ENCODE measurements at regions not wholly inside any gene's neighbourhood (a gene's known extent, or its start where the extent isn't known, plus 50 kb on each side); places are given as distances from the start of the nearest gene placed in this dataset.
A peak's percentile ranks its signal among the peaks of the same experiment; 100 is the strongest.

DNA sequence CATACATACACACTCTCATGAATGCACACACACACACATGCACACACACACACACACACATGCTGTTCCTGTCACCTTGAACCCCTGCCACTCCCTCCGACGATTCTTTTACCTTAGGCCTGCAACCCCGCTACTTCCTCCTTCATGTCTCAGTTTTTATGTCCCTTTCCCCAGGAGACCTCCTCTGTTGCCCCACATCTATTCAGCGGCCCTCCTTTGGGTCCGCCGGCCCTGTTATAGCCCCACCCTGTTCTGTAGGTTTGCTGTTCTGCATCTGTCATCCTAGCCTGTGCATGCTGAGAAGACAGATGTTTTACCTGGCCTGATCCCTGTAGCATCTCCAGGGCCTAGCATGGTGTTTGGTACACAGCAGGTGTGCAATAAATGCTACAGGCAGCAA, 161.6 kb upstream of the PCBD1 start:
- Histone ChIP-seq H3K27me3 (ENCODE audit: insufficient read depth, low read depth, severe bottlenecking) (no peaks in the 10 kb centered on the region), H3K36me3 (no peaks in the 10 kb centered on the region), H3K27ac (no peak overlapping the region), H3K4me3 (ENCODE audit: low read depth, low read length) (no peak overlapping the region), H3K9me3 (ENCODE audit: severe bottlenecking) (no peaks in the 10 kb centered on the region)
- no peak for DNase-seq
- TF ChIP-seq, protein P1, sequence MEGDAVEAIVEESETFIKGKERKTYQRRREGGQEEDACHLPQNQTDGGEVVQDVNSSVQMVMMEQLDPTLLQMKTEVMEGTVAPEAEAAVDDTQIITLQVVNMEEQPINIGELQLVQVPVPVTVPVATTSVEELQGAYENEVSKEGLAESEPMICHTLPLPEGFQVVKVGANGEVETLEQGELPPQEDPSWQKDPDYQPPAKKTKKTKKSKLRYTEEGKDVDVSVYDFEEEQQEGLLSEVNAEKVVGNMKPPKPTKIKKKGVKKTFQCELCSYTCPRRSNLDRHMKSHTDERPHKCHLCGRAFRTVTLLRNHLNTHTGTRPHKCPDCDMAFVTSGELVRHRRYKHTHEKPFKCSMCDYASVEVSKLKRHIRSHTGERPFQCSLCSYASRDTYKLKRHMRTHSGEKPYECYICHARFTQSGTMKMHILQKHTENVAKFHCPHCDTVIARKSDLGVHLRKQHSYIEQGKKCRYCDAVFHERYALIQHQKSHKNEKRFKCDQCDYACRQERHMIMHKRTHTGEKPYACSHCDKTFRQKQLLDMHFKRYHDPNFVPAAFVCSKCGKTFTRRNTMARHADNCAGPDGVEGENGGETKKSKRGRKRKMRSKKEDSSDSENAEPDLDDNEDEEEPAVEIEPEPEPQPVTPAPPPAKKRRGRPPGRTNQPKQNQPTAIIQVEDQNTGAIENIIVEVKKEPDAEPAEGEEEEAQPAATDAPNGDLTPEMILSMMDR (IDR thresholded peaks at IDR 0.05; ENCODE audit: low read depth, low read length) = no peak

DNA sequence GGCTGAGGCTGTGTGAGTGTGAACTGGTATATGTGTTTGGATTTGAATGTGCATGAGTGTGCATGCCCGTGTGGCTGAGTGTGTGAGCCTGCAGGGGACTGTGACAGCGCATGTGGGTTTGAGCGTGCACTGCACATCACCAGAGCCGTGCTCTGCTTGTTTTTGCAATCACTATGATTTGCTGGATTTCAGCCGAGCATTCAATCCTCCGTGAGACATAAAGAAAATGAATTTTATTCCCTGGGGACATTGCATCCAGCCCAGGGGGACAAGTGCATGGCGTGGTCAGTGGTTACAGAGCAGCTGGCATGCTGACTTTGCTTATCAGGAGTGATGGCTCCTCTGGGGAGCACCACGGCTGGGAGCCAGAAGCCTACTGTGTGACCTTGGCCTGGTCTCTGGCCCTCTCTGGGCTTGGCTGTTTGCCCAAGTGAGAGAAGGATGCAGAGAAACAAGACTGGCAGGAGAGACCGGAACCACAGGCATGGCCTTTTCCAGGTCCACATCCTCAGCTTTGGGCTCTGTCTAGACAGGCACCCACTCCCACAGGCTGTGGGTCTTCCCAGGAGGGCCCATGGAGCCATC, 160.2 kb upstream of the UNC5B start:
- Histone ChIP-seq H3K27me3 (ENCODE audit: insufficient read depth, low read depth, severe bottlenecking) (no peaks in the 10 kb centered on the region), H3K36me3 (no peaks in the 10 kb centered on the region), H3K9me3 (ENCODE audit: severe bottlenecking) (no peaks in the 10 kb centered on the region), H3K27ac (no peak overlapping the region), H3K4me3 (ENCODE audit: low read depth, low read length) (no peak overlapping the region)
- TF ChIP-seq, protein P1 (IDR thresholded peaks at IDR 0.05; ENCODE audit: low read depth, low read length) = no peak
- no peak for DNase-seq

DNA sequence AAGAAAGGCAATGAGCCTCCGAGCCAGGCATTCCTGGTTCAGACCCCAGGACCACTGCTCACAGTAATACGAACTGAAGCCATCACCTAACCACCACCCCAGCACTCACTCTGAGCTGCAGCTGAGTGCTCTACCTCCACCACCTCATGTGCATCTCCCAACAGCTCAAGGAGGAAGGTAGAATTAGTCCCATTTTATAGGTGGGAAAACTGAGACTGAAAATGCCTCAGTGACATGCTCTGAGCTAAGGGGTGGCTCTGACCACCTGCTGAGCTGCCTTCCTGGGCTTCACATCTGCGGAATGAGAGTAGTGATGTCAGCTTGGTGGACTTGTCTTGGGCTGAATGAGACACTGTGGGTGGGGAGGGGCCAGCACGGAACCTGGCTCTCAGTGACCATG, 159.7 kb upstream of the UNC5B start:
- Histone ChIP-seq H3K27me3 (ENCODE audit: insufficient read depth, low read depth, severe bottlenecking) (no peaks in the 10 kb centered on the region), H3K36me3 (no peaks in the 10 kb centered on the region), H3K27ac (no peak overlapping the region), H3K4me3 (ENCODE audit: low read depth, low read length) (no peak overlapping the region), H3K9me3 (ENCODE audit: severe bottlenecking) (no peaks in the 10 kb centered on the region)
- DNase-seq = no peak
- TF ChIP-seq, protein P1 (IDR thresholded peaks at IDR 0.05; ENCODE audit: low read depth, low read length) = no peak

DNA sequence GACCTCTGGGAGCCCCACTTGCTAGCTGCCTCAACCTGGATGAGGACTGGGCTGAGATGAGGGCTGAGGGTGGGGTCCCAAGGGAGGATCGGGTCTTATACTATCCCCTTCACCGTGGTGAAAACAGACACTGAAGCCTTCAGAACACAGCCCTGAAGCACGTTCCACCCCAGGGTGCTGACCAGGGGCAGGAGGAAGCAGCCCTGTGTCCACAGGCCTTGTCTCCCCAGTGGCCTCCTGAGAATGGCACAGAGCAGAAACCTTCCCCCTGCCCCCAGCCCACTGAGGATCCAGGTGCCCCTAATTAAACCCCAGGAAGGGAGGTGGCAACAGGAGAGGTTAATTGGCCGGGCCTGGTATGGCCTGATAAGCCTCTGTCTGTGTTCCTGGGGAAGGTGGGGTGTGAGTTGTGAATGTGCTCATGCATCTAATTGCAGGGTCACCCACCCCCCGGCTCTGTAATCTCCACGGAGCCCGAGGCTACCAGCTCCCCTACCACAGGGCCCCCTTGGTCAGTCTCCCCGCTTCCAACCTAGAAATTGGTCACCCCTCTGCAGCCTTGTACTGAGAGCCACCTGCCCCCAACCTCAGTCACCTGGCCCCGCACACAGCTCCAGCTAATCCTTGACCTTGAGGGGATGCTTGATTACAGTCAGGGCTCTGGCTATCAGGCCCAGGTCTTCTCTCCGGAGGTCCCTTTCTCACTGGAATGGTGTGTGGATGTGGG, 159.0 kb upstream of the UNC5B start:
- no peak for DNase-seq
- H3K36me3 ChIP-seq = no peaks in the 10 kb centered on the region
- H3K27me3 ChIP-seq (ENCODE audit: insufficient read depth, low read depth, severe bottlenecking) = no peaks in the 10 kb centered on the region
- H3K9me3 ChIP-seq (ENCODE audit: severe bottlenecking) = no peaks in the 10 kb centered on the region
- TF ChIP-seq, protein P1 (IDR thresholded peaks at IDR 0.05; ENCODE audit: low read depth, low read length) = no peak
- H3K27ac ChIP-seq = no peak overlapping the region
- H3K4me3 ChIP-seq (ENCODE audit: low read depth, low read length) = no peak overlapping the region

DNA sequence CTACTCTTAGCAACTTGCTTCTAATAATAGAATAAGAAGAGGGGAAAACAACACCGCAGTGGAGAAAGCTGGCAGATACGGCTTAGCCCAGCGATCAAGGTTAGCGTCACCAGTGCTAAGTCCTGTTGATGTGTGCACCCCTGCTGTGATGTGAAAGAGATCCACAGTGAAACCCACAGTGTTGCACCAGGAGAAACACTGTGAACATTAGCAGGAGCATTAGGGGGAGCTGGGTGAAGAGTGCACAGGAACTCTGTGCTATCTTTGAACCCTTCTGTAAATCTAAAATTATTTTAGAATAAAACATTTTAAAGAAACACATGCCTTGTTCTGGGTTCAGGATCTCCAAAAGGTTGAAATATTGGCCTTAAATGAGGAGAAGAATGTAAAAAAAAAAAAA, 154.1 kb upstream of the UNC5B start:
- no peaks in the 10 kb centered on the region for H3K27me3 ChIP-seq (ENCODE audit: insufficient read depth, low read depth, severe bottlenecking)
- TF ChIP-seq, protein P1 (IDR thresholded peaks at IDR 0.05; ENCODE audit: low read depth, low read length) = no peak

More for the DNA sequence above, 154.1 kb upstream of the UNC5B start:
- H3K4me3 ChIP-seq (ENCODE audit: low read depth, low read length) = no peak overlapping the region
- peak; percentile 78 for DNase-seq
- H3K9me3 ChIP-seq (ENCODE audit: severe bottlenecking) = no peaks in the 10 kb centered on the region
- H3K27ac ChIP-seq = no peak overlapping the region
- H3K36me3 ChIP-seq = no peaks in the 10 kb centered on the region
